GM21619 (cell line): ENCODE measurements at regions not wholly inside any gene's neighbourhood (a gene's known extent, or its start where the extent isn't known, plus 50 kb on each side); places are given as distances from the start of the nearest gene placed in this dataset.

Source experiments
- ATAC-seq: cut with Tn5 transposase; IDR thresholded peaks from one replicate; pipeline ENCODE4 v1.9.1; 2021; ENCODE audit not compliant: unreplicated experiment

- ATAC-seq: no peak
These were observed 574.6 kb downstream of the SLC4A3 start for GRCh38 chr2:220202066-220202465.

DNA sequence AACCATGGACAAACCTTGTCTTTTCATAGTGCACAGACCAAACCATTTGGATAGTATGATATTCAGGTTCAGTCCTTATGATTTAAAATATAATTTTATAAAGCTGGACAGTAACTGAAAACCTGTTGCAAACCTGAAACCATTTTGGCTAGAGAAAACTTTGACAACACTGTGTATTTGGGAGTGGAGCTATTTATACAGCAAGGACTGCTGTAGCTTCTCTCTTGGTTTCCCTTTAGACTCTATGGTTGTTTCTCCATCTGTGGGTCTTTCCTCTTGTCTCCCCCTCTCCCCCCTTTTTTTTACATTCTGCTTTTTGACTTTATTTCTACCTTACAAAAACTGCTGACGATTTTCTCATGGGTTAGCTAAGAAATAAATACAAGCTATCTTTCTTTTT is 581.7 kb downstream of the SLC4A3 start:
- no peak for ATAC-seq

- ATAC-seq: no peak
These were observed 582.3 kb downstream of the SLC4A3 start for GRCh38 chr2:220209751-220210150.

- no peak for ATAC-seq
These were observed 585.1 kb downstream of the SLC4A3 start for GRCh38 chr2:220212296-220213080.

DNA sequence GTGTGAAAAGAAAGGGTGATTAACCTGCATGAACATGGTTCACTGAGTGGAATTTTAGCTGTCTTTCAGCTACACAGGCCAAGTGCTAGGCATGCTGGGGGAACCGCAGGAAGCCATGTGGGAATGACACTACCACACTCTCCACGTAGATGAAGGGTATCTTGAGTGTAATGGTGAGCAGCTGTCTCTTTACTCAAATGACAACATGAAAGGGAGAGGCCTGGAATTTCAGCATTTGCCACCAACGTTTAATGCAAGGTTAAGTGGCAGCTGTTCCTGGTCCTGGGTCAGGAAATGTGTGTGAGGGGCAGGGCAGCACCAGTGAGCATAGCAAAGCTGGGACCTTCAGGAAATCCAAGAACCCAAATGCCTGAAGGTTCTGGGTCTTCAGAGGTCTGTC is 588.4 kb downstream of the SLC4A3 start:
- ATAC-seq: no peak

DNA sequence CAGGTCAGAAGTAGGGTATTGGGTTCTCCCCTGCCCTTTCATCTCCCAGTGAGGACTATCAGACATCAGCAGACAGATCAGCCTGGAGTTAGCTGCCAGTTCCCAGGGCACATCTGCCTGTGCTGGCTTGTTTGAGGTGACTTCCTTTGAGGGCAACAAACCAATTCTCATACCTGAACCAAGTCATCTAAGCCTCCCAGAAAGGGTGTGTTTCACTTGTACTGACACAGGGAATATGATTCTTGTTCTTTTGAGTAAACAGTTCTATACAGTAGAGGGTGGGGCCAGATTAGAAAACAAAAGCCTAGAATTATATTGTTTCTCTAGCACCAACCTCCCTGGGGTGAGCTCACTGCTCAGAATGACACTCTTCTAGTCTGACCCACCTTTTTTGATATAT is 591.9 kb downstream of the SLC4A3 start:
- ATAC-seq: no peak

GRCh38 chr2:220220009-220220408 is 592.6 kb downstream of the SLC4A3 start:
- ATAC-seq: no peak

GRCh38 chr2:220221992-220222391 is 594.6 kb downstream of the SLC4A3 start:
- ATAC-seq: no peak

GRCh38 chr2:220224691-220225543 is 597.5 kb downstream of the SLC4A3 start:
- no peak for ATAC-seq

GRCh38 chr2:220226076-220226475 is 598.6 kb downstream of the SLC4A3 start:
- no peak for ATAC-seq

DNA sequence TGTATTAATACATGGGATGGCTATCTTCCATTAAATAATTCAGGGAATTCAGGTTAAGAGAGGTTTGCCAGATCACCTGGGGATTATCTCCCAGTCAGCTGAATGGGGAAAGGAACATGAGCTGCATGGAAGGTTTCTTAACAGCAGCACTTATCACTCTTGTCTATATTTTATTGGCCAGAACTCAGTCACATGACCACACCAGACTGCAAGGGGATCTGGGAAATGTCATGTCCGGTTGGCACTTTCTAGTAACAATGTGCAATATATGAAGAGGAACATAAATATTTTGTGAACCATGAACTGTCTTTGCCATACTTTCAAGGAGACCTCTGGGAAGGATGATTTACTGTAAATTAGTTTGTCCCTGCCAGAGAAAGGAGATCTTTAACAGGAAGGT is 599.1 kb downstream of the SLC4A3 start:
- no peak for ATAC-seq

DNA sequence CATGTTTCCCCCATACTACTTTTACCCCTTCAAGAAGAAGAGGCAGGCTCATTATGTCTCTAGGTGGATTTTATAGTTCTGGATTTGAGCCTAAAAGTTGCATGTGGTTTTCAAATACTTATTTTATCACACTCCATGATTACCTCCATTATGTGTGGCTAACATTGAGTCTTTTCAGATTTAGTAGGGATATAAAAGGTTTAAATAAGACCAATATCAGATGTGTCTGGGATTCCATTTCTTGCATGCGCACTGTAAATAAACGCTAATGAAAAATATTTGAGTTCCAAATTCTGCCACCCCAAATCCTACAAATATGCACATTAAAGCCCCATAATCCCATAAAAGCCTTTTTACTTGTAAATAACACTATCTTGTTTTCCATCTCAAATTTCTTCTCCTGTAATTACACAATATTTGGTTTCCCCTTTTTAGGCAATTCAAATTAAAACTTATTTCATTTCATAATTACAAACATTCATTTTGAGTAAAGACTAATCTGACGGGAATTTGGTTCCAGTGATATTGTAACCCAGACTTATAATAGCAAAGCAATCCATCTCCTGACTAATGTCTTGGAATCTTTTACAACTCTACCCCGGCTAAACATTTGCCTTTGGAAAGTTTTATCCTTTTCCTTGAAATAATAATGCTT is 600.0 kb downstream of the SLC4A3 start:
- no peak for ATAC-seq

GRCh38 chr2:220228310-220229006 is 601.0 kb downstream of the SLC4A3 start:
- no peak for ATAC-seq

DNA sequence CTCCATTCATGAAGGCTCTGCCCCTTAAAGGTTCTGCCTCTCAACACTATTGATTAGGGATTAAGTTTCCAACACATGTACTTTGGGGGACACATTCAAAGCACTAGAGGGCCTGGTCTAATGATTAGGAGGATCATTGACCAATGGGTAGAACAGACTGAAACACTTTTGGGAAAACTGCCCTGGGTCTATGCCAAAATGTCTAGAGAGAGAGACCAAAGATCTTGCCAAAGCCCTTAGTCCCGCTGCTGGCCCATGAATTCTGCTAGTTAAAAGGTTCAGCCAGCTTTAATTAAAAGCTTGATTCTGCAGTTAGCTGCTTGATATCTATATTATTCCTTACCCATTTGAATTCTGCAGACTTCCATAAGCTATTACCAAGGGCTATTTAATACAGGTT is 613.2 kb downstream of the SLC4A3 start:
- ATAC-seq: no peak

DNA sequence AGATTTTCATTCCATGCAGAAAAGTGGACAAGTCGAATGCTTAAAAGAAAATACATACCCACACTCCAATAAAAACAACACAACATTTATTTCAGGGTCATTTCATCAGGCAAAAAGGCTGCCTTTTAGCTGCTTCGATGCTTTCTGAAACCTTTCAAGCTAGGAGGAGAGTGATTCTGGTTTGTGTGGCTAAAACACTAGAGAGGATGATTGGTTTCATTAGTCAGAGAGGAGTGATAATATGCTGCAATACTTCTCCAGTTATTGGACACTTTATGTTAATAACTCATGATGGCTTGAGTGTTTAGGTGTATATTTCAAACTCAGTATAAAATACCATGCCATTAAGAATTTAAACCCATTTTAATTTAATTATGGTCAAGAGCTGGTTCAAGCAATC is 614.0 kb downstream of the SLC4A3 start:
- no peak for ATAC-seq

DNA sequence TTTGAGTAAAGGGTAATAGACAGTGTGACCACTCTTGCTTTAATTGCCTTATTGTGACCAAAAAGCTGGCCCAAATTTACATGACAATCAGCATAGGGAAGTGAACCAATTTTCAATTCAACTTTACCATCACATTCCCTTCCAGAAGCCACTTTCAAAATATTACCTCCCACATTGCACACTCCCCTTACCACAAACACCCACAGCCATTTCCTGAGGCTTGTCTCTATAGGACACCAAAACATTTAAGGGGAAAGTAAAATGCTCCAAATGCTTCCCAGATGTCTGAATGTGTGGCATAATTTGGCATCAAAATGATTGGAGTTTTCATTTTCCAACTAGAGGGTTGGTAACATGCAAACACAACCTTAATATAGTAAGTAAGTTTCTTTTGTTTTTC is 616.1 kb downstream of the SLC4A3 start:
- ATAC-seq: no peak

DNA sequence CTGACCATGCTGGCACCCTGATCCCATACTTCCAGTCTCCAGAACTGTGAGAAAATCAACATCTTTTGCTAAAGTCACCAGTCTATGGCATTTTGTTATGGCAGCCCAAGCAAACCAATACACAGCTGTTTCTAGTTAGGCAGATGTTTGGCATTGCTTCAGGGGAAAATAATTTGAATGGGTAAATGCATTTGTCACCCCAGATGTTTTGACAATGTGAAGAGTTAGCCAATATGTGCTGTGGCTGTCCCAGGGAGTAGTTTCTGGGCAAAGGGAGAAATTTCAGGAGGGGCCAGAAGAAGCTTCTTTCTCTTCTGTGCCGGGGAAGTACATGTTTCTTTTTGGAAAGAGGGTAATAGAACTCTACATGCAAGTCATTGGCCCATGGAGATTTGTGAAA is 619.0 kb downstream of the SLC4A3 start:
- ATAC-seq: no peak

GRCh38 chr2:220247588-220248350 is 620.3 kb downstream of the SLC4A3 start:
- ATAC-seq: no peak

DNA sequence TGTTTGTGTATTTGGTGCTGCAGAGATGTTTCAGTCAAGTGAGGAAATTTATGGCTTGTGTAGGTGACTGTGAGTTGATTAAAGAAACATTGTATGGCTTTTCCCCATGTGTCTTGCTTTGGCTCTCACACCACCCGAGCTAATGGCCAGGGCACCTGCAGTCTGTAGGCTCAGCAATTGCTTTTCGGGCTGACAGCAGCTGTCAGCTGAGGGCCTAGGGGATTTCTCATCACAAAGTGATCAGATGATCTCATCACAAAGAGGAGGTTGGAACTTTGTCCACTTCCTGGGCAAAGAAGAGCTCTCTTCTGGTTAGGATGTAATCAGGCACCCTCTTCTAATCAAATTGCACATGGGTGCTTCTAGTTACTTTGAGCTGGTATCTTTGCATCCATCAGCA is 632.2 kb downstream of the SLC4A3 start:
- ATAC-seq: no peak

DNA sequence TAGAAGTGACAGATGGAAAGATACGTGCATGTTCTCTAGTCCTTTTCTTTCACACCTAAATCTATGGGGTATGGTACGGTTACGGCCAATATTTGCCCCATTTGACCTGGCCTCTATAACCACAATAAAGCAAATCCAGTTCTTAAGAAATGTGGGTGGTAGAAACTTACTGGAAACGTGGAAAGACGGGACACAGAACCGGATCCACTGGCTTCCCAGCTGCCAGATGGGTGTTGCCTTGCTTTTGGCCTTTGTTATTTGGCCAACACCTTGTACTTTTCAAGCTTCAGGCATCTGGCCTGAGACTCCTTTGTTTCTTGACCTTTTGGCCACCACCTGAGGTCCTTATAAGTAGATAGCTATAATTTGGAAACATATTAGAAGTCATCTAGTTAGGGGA is 635.9 kb downstream of the SLC4A3 start:
- ATAC-seq: no peak
